Panc1 (cell line): ENCODE measurements at regions not wholly inside any gene's neighbourhood (a gene's known extent, or its start where the extent isn't known, plus 50 kb on each side); places are given as distances from the start of the nearest gene placed in this dataset.

Source experiments
- ATAC-seq: fragments of 200-7000 bp; cut with Tn5 transposase; 2 replicates; pipeline ENCODE4 v1.9.1; 2020; ENCODE audit warnings: mild to moderate bottlenecking, moderate library complexity
- BruUV-seq: library from RNA; stranded (reverse); fragments of 400-500 nt; replicated peaks from 2 replicates; lab custom pipeline; 2021; lab: Mats Ljungman, UMichigan
- CTCF ChIA-PET: fragments of 300-600 bp; sonication (Branson Sonifier 250); formaldehyde crosslinking; loops from one replicate; lab custom pipeline; 2022; ENCODE audit warnings: antibody characterized with exemption; lab: Charles Lee
- POLR2A ChIA-PET: fragments of 300-600 bp; sonication (Branson Sonifier 250); formaldehyde crosslinking; loops from one replicate; lab custom pipeline; 2022; ENCODE audit warnings: antibody characterized with exemption; lab: Charles Lee
- DNase-seq: peaks from one replicate; pipeline ENCODE4 v3.0.0-alpha.2; 2010; ENCODE audit warnings: low read depth, low spot score
- H3K27ac ChIP-seq: 2 replicates; pipeline ENCODE4 v1.5.1; 2011; ENCODE audit warnings: mild to moderate bottlenecking, low read length, inconsistent platforms
- H3K27me3 ChIP-seq: fragments of 200-500 bp; sonication (Bioruptor generic); 2 replicates; pipeline ENCODE4 v1.6.0; 2014; ENCODE audit warnings: low read length, inconsistent platforms; ENCODE audit not compliant: control insufficient read depth, insufficient read depth
- H3K36me3 ChIP-seq: fragments of 200-500 bp; sonication (Bioruptor generic); 2 replicates; pipeline ENCODE4 v1.5.1; 2014; ENCODE audit warnings: inconsistent platforms, mild to moderate bottlenecking, low read length, moderate library complexity; ENCODE audit not compliant: control insufficient read depth, insufficient read depth
- H3K4me1 ChIP-seq: 2 replicates; pipeline ENCODE4 v1.5.1; 2011; ENCODE audit warnings: inconsistent platforms, mild to moderate bottlenecking, low read length, moderate library complexity; ENCODE audit not compliant: control insufficient read depth, insufficient read depth
- H3K4me3 ChIP-seq, 2 experiments: 2 replicates each; pipeline ENCODE4 v1.5.1; 2011 to 2012; ENCODE audit warnings: low read depth in 2 of 2, low read length in 2 of 2, mild to moderate bottlenecking in 2 of 2, inconsistent platforms in 1 of 2, moderate library complexity in 1 of 2
- H3K9me3 ChIP-seq: fragments of 200-500 bp; sonication (Bioruptor generic); 2 replicates; pipeline ENCODE4 v1.5.1; 2014; ENCODE audit warnings: low read depth, mild to moderate bottlenecking, inconsistent platforms, low read length, moderate library complexity; ENCODE audit not compliant: control insufficient read depth, insufficient read depth
- CTCF ChIP-seq: fragments of 450-650 bp; IDR thresholded peaks from 2 replicates; pipeline ENCODE4 v1.5.1; 2017; ENCODE audit warnings: mild to moderate bottlenecking
- POLR2AphosphoS5 ChIP-seq: IDR thresholded peaks from 2 replicates; pipeline ENCODE4 v1.6.1; 2012; ENCODE audit warnings: mild to moderate bottlenecking, low read depth, low read length, moderate library complexity
- REST ChIP-seq, 2 experiments: IDR thresholded peaks; 2 replicates each; pipeline ENCODE4 v1.6.1; 2011 to 2012; ENCODE audit warnings: low read depth in 2 of 2, control low read depth in 1 of 2, low read length in 1 of 2, mild to moderate bottlenecking in 1 of 2, moderate library complexity in 1 of 2; ENCODE audit not compliant: insufficient read depth in 1 of 2
- SIN3A ChIP-seq: IDR thresholded peaks from 2 replicates; pipeline ENCODE4 v1.6.1; 2012; ENCODE audit warnings: low read depth, mild to moderate bottlenecking, low read length, moderate library complexity, borderline replicate concordance; ENCODE audit not compliant: insufficient read depth
- TCF7L2 ChIP-seq: IDR thresholded peaks from 2 replicates; pipeline ENCODE4 v1.6.1; 2011; ENCODE audit warnings: mild to moderate bottlenecking, low read depth, low read length, inconsistent platforms
- in situ Hi-C: cut with HindIII; loops from 2 replicates; pipeline ENCODE4 v1.10.0; 2016; ENCODE audit warnings: low sequenced_read_pairs, low pct_unique_long_range_greater_than_20kb
- intact Hi-C: fragments of 100-400 bp; cut with micrococcal nuclease; formaldehyde crosslinking; loops from one replicate; pipeline ENCODE4 v1.10.0; 2022; ENCODE audit not compliant: unreplicated experiment

- DNase-seq (no peak), ATAC-seq (no peak)
- Histone ChIP-seq H3K4me3 (no peak overlapping the region), H3K27ac (no peak overlapping the region), H3K9me3 (no peaks in the 10 kb centered on the region), H3K36me3 (no peaks in the 10 kb centered on the region), H3K27me3 (peaks cover 11% of the 10 kb centered on the region), H3K4me1 (no peaks in the 10 kb centered on the region)
- BruUV-seq = no TSS peak
- ChIA-PET POLR2A (no interaction called here), CTCF (no interaction called here)
- in situ Hi-C loops (no loop called here), intact Hi-C loops (no loop called here)
- TF ChIP-seq TCF7L2 (no peak), REST (IDR thresholded peaks at IDR 0.05; ENCODE audit: insufficient read depth in 1 of 2, low read depth in 2 of 2, low read length in 1 of 2) (no peak)
Observed at GRCh38 chr15:98387866-98388265, 260.5 kb upstream of the IGF1R start.

- H3K4me1 ChIP-seq = no peaks in the 10 kb centered on the region
- H3K4me3 ChIP-seq = no peak overlapping the region
- DNase-seq (no peak), ATAC-seq (no peak)
- no TSS peak for BruUV-seq
- TF ChIP-seq REST (IDR thresholded peaks at IDR 0.05; ENCODE audit: insufficient read depth in 1 of 2, low read depth in 2 of 2, low read length in 1 of 2) (no peak), TCF7L2 (no peak), CTCF (no peak), POLR2AphosphoS5 (no peak), SIN3A (no peak)
- peaks cover 15% of the 10 kb centered on the region for H3K27me3 ChIP-seq
- in situ Hi-C loops = no loop called here
- ChIA-PET POLR2A (interaction anchor here (0.6 kb wide), 1 partner anchor 9 kb away, joined by 3 read pairs; no protein-coding TSS in a partner anchor), CTCF (no interaction called here)
- no peaks in the 10 kb centered on the region for H3K36me3 ChIP-seq
- H3K27ac ChIP-seq = no peak overlapping the region
- H3K9me3 ChIP-seq = no peaks in the 10 kb centered on the region
- intact Hi-C loops = no loop called here
Observed at GRCh38 chr15:98390946-98391530, 257.3 kb upstream of the IGF1R start.
